ENCODE measurements at regions not wholly inside any gene's neighbourhood (a gene's known extent, or its start where the extent isn't known, plus 50 kb on each side); places are given as distances from the start of the nearest gene placed in this dataset.

DNA sequence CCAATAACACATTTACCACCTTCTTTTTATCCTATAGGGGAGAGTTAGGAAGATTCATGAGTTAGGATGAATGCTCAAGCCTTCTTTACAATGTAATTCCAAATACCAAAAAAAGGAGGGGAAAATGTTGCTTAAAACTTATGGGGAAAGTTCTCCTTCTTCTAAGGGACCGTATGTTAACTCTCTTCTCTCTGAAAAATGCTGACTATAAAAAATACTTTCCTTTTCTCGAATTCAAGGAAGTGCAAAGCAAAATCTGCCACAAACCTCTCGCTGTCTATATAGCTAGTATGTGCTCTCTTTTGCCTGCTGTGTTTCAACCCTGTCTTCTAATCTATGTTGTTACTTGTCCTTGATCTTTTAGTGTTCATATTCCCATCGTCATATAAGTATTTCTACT is 768.6 kb upstream of the C9orf72 start:
- DNase-seq (ENCODE audit: low spot score) = no peak

DNA sequence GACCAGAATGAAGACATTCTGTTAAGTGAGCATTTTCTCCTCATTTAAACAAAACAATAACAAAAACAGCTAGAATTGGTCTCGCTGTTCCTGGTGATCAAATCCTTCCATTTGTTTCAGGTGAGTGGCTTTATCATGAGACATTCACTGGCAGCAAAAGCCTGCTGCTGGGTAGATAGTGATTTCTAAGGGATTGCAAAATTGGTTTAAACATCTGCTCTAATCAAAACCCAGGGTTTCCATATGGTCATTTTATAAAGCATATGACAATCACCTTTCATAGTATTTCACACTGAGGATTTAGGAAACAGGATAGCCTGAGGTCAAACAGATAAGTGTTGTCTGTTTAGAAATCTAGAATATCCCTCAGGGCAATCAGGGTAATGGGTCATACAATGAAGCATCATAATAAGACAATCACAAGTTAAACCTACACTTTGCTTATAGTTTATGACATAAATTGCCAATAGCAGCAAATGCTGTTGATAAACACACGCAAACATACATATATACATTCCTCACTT is 769.6 kb upstream of the C9orf72 start:
- no peak for DNase-seq (ENCODE audit: low spot score)

GRCh38 chr9:28363151-28363562 is 789.9 kb upstream of the C9orf72 start:
- no peak for DNase-seq (ENCODE audit: low spot score)

GRCh38 chr9:28365020-28365640 is 791.8 kb upstream of the C9orf72 start:
- DNase-seq (ENCODE audit: low spot score) = no peak

DNA sequence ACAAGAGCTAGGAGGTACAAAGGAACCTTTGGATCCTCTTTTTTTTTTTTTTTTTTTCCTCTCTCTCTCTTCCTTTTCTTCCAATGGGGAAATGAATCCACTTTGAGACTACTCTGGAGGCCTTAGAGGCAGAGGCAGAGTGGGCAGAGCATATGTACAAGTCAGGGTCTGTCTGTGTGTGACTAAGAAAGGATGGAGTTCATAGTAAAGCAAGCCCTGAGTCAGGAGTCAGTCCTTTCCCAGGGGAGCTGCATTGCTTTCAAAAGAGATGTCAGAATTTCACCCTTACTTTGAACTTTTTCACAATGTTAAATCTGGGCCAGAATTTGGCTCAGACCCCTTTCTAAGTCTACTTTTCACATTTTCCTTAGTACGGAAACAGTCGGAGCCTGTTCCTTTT is 792.4 kb upstream of the C9orf72 start:
- DNase-seq (ENCODE audit: low spot score) = no peak

DNA sequence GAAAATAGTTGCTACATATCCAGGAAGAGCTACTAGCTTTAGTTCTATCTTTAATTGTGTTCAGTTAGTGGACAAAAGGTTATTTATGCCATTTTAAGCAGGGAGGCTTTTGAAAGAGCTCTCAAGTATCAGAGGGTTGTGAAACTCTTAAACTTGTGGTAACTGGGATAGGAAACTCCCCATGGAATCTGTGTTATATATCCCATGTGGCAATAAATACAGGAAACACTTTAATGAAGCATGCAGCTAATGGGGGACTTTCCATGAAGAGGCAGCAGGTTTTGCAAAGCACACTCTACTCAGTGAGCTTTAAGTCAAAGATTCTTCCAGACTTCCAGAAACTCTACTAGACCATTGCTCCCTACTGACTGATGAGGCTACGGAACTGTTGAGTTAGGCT is 805.0 kb upstream of the C9orf72 start:
- DNase-seq (ENCODE audit: low spot score) = no peak

DNA sequence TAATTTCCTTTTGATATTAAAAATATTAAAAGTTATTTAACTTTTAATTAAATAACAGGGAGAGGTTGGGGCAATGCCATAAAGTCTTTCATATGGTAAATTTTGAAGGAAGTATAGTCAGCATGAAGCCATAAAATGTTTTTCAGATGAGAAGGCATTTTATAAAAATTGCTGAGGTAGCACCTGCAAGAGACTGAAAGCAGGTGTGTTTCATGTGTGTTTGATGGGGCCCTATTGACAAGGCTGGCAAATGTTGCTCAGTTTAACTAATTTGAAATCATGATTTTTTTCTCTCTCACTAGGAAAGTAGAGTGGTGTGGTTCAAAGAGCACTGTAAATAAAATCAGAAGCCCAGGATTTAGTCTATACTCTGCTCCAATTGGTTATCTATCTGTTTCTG is 805.8 kb upstream of the C9orf72 start:
- no peak for DNase-seq (ENCODE audit: low spot score)

GRCh38 chr9:28389411-28389810 is 816.1 kb upstream of the C9orf72 start:
- no peak for DNase-seq (ENCODE audit: low spot score)

GRCh38 chr9:28394774-28395173 is 821.5 kb upstream of the C9orf72 start:
- DNase-seq (ENCODE audit: low spot score) = no peak

DNA sequence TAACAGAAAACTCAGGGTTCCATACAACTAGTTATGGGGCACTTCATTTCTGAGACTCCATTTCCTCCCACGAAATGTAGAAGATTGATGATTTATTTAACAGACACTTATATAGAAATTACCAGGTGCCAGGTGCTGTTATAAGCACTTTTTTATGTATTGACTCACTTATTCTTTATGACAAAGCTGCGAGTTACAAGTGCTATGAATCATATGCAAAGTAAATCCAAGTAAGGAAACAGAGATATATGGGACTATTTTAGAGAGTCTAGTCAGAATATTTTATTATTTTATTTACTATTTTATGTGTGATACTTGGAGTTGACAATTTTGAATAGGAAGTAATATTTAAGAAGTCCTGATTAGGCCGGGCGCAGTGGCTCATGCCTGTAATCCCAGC is 822.8 kb upstream of the C9orf72 start:
- no peak for DNase-seq (ENCODE audit: low spot score)

- no peak for DNase-seq (ENCODE audit: low spot score)
Measured at GRCh38 chr9:28407351-28407750, 834.1 kb upstream of the C9orf72 start.

GRCh38 chr9:28409919-28410318 is 836.6 kb upstream of the C9orf72 start:
- DNase-seq (ENCODE audit: low spot score) = no peak

GRCh38 chr9:28410411-28410810 is 837.1 kb upstream of the C9orf72 start:
- DNase-seq (ENCODE audit: low spot score) = no peak

DNA sequence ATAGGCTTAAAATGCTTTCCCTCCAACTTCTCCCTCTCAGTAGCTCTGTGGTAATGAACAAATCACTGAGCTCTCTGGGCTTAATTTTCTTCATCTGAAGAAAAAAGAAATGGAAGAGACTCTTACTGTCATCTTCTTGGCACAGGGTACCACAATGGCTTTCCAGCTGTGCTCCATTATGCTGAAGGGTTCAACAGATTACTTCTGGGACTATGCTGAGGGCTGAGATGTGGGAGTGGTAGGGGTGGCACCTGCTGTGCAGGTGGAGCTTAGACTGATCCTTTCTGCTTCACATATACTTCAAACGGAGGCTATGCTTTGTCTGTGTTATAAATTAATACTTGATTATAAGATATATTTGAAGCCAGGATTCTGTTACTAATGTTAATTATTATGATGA is 840.2 kb upstream of the C9orf72 start:
- DNase-seq (ENCODE audit: low spot score) = no peak

- no peak for DNase-seq (ENCODE audit: low spot score)
Measured at GRCh38 chr9:28423255-28423654, 850.0 kb upstream of the C9orf72 start.

- DNase-seq (ENCODE audit: low spot score) = no peak
Measured at GRCh38 chr9:28435456-28435855, 862.2 kb upstream of the C9orf72 start.

DNA sequence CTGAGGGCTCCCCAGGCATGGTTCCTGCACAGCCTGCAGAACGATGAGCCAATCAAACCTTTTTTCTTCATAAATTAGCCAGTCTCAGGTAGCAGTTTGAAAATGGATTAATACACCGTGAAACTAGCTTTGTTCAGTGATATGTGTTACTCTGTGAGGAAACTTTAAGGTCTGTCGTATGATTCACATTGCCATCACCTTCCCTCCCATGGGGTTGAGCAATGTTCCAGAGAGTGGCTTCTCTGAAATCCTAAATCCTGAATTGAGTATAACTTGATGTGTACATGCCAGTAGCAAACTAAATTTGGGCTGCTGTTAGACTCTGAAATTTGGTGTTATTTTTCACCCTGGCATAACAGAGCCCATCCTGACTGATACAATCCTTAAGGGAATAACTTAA is 866.4 kb upstream of the C9orf72 start:
- no peak for DNase-seq (ENCODE audit: low spot score)

- DNase-seq (ENCODE audit: low spot score) = no peak
Measured at GRCh38 chr9:28443461-28443860, 870.2 kb upstream of the C9orf72 start.

- no peak for DNase-seq (ENCODE audit: low spot score)
Measured at GRCh38 chr9:28444637-28445036, 871.4 kb upstream of the C9orf72 start.

DNA sequence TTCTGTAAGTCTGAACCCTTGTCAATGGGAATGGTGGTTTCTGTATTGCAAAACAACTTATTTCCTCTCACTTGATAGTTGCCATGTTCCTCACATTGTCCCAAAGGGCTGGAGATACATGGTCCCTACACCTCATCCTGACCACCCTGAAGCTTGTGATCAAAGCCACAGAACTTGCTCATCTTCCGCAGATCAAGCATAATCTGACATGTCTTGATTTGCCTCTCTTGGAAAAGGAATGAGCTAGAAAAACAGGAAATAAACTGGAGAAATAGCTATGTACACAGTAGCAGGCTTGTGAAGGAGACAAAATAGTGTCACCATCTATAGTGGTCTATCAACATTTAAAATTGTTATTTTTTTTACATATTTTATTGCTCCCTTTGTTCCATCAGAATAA is 871.9 kb upstream of the C9orf72 start:
- DNase-seq (ENCODE audit: low spot score) = no peak

DNA sequence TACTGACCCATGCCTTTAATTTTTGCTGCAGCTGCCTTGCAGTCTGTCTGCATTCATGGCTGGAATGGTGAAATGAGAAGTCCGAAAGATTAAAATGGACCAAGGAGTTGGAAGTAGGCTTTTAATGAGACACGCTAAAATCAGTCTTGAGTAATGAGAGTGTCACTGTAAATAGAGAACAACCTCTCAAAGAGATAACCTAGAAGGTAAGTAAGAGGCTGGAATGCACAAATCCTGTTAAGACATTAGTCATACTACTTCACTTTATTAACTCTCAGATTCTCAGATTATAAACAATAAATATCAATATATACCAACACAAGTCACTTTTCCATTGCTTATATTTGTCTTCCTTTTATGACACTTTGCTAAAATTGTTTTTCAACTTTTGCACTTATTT is 880.6 kb upstream of the C9orf72 start:
- DNase-seq (ENCODE audit: low spot score) = no peak

GRCh38 chr9:28456861-28457260 is 883.6 kb upstream of the C9orf72 start:
- no peak for DNase-seq (ENCODE audit: low spot score)

DNA sequence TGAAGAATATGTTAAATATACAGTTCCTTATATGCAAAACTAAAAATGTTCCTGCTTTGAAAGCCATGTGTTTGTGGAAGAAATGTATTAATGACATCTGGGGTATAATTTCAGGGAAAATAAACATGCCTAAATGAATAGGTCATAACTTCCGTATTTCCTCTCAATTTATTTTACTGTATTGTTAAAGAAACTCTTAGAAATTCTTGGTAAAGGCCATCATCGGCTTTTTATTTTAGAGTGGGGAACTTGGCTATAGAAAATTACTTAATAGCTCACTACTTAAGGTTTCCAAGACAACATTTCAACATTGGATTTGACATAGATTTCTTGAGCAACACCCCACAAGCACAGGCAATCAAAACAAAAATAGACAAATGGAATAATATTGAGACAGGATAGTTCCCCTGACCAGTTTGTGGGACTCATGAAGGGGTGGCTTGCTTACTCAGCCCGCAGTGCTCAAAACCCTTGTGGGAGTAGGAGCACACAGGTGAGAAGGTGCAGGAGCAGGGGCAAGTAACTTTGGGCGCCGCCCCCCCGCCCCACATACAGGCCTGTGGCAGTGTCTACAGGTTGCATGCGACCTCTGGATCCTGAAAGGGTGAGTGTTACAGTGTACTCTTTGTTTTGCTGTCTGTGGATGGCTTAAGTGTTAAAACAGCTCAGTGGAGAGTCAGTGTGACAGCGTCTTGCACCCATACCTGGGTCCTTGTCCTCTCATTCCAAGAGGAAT is 891.4 kb upstream of the C9orf72 start:
- no peak for DNase-seq (ENCODE audit: low spot score)

- DNase-seq (ENCODE audit: low spot score) = no peak
Measured at GRCh38 chr9:28471261-28471660, 898.0 kb upstream of the C9orf72 start.

All from AG20443 (cell line).